ENCODE measurements at regions not wholly inside any gene's neighbourhood (a gene's known extent, or its start where the extent isn't known, plus 50 kb on each side); places are given as distances from the start of the nearest gene placed in this dataset.

- FAIRE-seq (no peak), ATAC-seq (no peak), DNase-seq (ENCODE audit: low read depth in 1 of 2, low spot score in 1 of 2) (no peak)
- H3K4me2 ChIP-seq, result no peak overlapping the region
- CTCF ChIA-PET, result interaction anchor here (1.7 kb wide), 1 partner anchor 12 kb away, joined by 4 read pairs; no protein-coding TSS in a partner anchor
- POLR2A ChIA-PET, result no interaction called here
- H3K4me3 ChIP-seq, result no peak overlapping the region
- H3K27ac ChIP-seq, result no peak overlapping the region
- H3K9me3 ChIP-seq, result peaks cover 11% of the 10 kb centered on the region; the same call in 2 of the 3 replicates
- TF ChIP-seq KDM1A (IDR thresholded peaks at IDR 0.05; ENCODE audit: low read depth) (no peak), SREBF2 (IDR thresholded peaks at IDR 0.05) (no peak), CHD4 (IDR thresholded peaks at IDR 0.05; ENCODE audit: borderline replicate concordance) (no peak), ZSCAN20 (CRISPR knock-in tag; IDR thresholded peaks at IDR 0.05) (no peak), BHLHE40 (IDR thresholded peaks at IDR 0.05; ENCODE audit: low read depth, low read length) (no peak), RNF2 (IDR thresholded peaks at IDR 0.05; ENCODE audit: borderline replicate concordance, low read depth) (no peak), KDM5A (IDR thresholded peaks at IDR 0.05) (no peak), CEBPB (IDR thresholded peaks at IDR 0.05) (no peak), PHF8 (IDR thresholded peaks at IDR 0.05; ENCODE audit: borderline replicate concordance, low read depth) (no peak), HDAC2 (IDR thresholded peaks at IDR 0.05) (no peak), REST (IDR thresholded peaks at IDR 0.05) (no peak), GATA3 (IDR thresholded peaks at IDR 0.05; ENCODE audit: borderline replicate concordance) (no peak), CBX2 (IDR thresholded peaks at IDR 0.05; ENCODE audit: borderline replicate concordance, low read depth) (no peak), MYC (IDR thresholded peaks at IDR 0.05; ENCODE audit: borderline replicate concordance, low read length) (no peak), HEYL (CRISPR knock-in tag; IDR thresholded peaks at IDR 0.05) (no peak)
- H3K4me1 ChIP-seq, result no peaks in the 10 kb centered on the region
- WGBS (ENCODE audit: missing lambda C conversion rate), result 28% methylated on average over 11 of the region's 11 CpGs
These were observed 447.0 kb upstream of the CDH4 start for GRCh38 chr20:60804918-60805630.

- ChIA-PET CTCF (interaction anchor here (1.7 to 2.1 kb wide), 2 partner anchors 10 to 11 kb away, joined by 4 to 5 read pairs; no protein-coding TSS in a partner anchor), POLR2A (no interaction called here)
- Histone ChIP-seq H3K4me3 (no peak overlapping the region), H3K4me1 (no peaks in the 10 kb centered on the region), H3K27ac (no peak overlapping the region), H3K9me3 (no peaks in the 10 kb centered on the region), H3K4me2 (no peak overlapping the region)
- ATAC-seq, result no peak
- 50% methylated on average over 6 of the region's 6 CpGs for WGBS (ENCODE audit: missing lambda C conversion rate)
- no peak for TF ChIP-seq TFCP2L1 (CRISPR knock-in tag; IDR thresholded peaks at IDR 0.05)
- no peak for TF ChIP-seq HES2 (IDR thresholded peaks at IDR 0.05)
- no peak for TF ChIP-seq REST (IDR thresholded peaks at IDR 0.05)
- TF ChIP-seq RFX5 (IDR thresholded peaks at IDR 0.05), result no peak
- no peak for TF ChIP-seq ESRRA (IDR thresholded peaks at IDR 0.05; ENCODE audit: borderline replicate concordance, low read length)
- TF ChIP-seq, protein P1, sequence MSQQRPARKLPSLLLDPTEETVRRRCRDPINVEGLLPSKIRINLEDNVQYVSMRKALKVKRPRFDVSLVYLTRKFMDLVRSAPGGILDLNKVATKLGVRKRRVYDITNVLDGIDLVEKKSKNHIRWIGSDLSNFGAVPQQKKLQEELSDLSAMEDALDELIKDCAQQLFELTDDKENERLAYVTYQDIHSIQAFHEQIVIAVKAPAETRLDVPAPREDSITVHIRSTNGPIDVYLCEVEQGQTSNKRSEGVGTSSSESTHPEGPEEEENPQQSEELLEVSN (IDR thresholded peaks at IDR 0.05; ENCODE audit: borderline replicate concordance, low read depth), result no peak
- TF ChIP-seq KDM5A (IDR thresholded peaks at IDR 0.05), result no peak
- TF ChIP-seq NPAS2 (CRISPR knock-in tag; IDR thresholded peaks at IDR 0.05; ENCODE audit: borderline replicate concordance), result no peak
- TF ChIP-seq, protein P2, sequence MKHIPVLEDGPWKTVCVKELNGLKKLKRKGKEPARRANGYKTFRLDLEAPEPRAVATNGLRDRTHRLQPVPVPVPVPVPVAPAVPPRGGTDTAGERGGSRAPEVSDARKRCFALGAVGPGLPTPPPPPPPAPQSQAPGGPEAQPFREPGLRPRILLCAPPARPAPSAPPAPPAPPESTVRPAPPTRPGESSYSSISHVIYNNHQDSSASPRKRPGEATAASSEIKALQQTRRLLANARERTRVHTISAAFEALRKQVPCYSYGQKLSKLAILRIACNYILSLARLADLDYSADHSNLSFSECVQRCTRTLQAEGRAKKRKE (CRISPR knock-in tag; IDR thresholded peaks at IDR 0.05; ENCODE audit: low read depth), result no peak
- TF ChIP-seq BHLHE40 (IDR thresholded peaks at IDR 0.05; ENCODE audit: low read depth, low read length), result no peak
- TF ChIP-seq EHMT2 (IDR thresholded peaks at IDR 0.05; ENCODE audit: low read depth), result no peak
- no peak for TF ChIP-seq POLR2A (IDR thresholded peaks at IDR 0.05; ENCODE audit: low read length)
- DNase-seq (ENCODE audit: low read depth in 1 of 2, low spot score in 1 of 2), result no peak
- no peak for FAIRE-seq
These were observed 445.7 kb upstream of the CDH4 start for GRCh38 chr20:60806354-60806753.
